Neural cell (in vitro differentiated cells): ENCODE measurements at regions not wholly inside any gene's neighbourhood (a gene's known extent, or its start where the extent isn't known, plus 50 kb on each side); places are given as distances from the start of the nearest gene placed in this dataset.

Source experiments
- H2AFZ ChIP-seq: fragments of 200-600, 300-800 bp; sonication (generic), shearing (Covaris generic); 2 replicates; pipeline ENCODE4 v1.6.0; 2014; ENCODE audit warnings: low read depth, mild to moderate bottlenecking, antibody characterized with exemption, low read length, moderate library complexity
- H3F3A ChIP-seq: fragments of 200-600 bp; shearing (Covaris generic); 2 replicates; pipeline ENCODE4 v1.6.1; 2016; ENCODE audit warnings: mild to moderate bottlenecking, moderate library complexity, mixed read lengths, antibody characterized with exemption, low read length; ENCODE audit not compliant: insufficient read depth, poor library complexity, severe bottlenecking
- H3K27ac ChIP-seq: fragments of 200-600, 300-800 bp; sonication (generic), shearing (Covaris generic); 2 replicates; pipeline ENCODE4 v1.5.1; 2014; ENCODE audit warnings: mild to moderate bottlenecking, low read length, moderate library complexity
- H3K27me3 ChIP-seq: fragments of 300-800, 200-600 bp; sonication (generic), shearing (Covaris generic); 2 replicates; pipeline ENCODE4 v1.6.0; 2014; ENCODE audit warnings: mild to moderate bottlenecking, low read depth, low read length, moderate library complexity; ENCODE audit not compliant: insufficient read depth
- H3K36me3 ChIP-seq: fragments of 300-800, 200-600 bp; sonication (generic), shearing (Covaris generic); 2 replicates; pipeline ENCODE4 v1.5.1; 2014; ENCODE audit warnings: mild to moderate bottlenecking, antibody characterized with exemption, low read length, moderate library complexity; ENCODE audit not compliant: insufficient read depth
- H3K4me2 ChIP-seq: fragments of 300-800, 200-600 bp; sonication (generic), shearing (Covaris generic); 2 replicates; pipeline ENCODE4 v1.6.0; 2014; ENCODE audit warnings: mild to moderate bottlenecking, low read length
- H3K4me3 ChIP-seq: fragments of 300-800, 200-600 bp; sonication (generic), shearing (Covaris generic); 2 replicates; pipeline ENCODE4 v1.5.1; 2014; ENCODE audit warnings: mild to moderate bottlenecking, low read length, moderate library complexity
- H3K79me2 ChIP-seq: fragments of 200-600 bp; shearing (Covaris generic); replicated peaks from 2 replicates; pipeline ENCODE4 v1.6.0; 2014; ENCODE audit warnings: mild to moderate bottlenecking, low read length, moderate library complexity; ENCODE audit not compliant: insufficient read depth
- H3K9ac ChIP-seq: fragments of 300-800, 200-600 bp; sonication (generic), shearing (Covaris generic); 2 replicates; pipeline ENCODE4 v1.6.1; 2016; ENCODE audit warnings: mild to moderate bottlenecking, low read length, mixed read lengths
- H3K9me2 ChIP-seq: fragments of 200-600 bp; shearing (Covaris generic); 2 replicates; pipeline ENCODE4 v1.6.1; 2016; ENCODE audit warnings: mild to moderate bottlenecking, low read length, mixed read lengths; ENCODE audit not compliant: insufficient read depth
- H3K9me3 ChIP-seq: fragments of 200-600, 300-800 bp; sonication (generic), shearing (Covaris generic); 2 replicates; pipeline ENCODE4 v1.6.1; 2016; ENCODE audit warnings: mild to moderate bottlenecking, mixed run types, low read length, moderate library complexity, mixed read lengths
- H4K20me1 ChIP-seq: fragments of 200-600 bp; shearing (Covaris generic); 2 replicates; pipeline ENCODE4 v1.6.1; 2016; ENCODE audit warnings: mild to moderate bottlenecking, mixed run types; ENCODE audit not compliant: insufficient read depth
- EP300 ChIP-seq: fragments of 450-650 bp; conservative IDR thresholded peaks from 2 replicates; pipeline ENCODE4 v1.6.1; 2014; ENCODE audit warnings: antibody characterized with exemption, mild to moderate bottlenecking, moderate library complexity; ENCODE audit not compliant: poor library complexity, severe bottlenecking
- EZH2 ChIP-seq: fragments of 200-600, 300-800 bp; shearing (Covaris generic), sonication (generic); IDR thresholded peaks from 2 replicates; pipeline ENCODE4 v1.6.1; 2014; ENCODE audit warnings: antibody characterized with exemption, low read length, borderline replicate concordance, mild to moderate bottlenecking; ENCODE audit not compliant: insufficient read depth, poor library complexity, severe bottlenecking
- MXI1 ChIP-seq: fragments of 450-650 bp; conservative IDR thresholded peaks from 2 replicates; pipeline ENCODE4 v1.6.1; 2014; ENCODE audit warnings: antibody characterized with exemption, mild to moderate bottlenecking; ENCODE audit not compliant: poor library complexity, severe bottlenecking
- POLR2AphosphoS5 ChIP-seq: IDR thresholded peaks from 2 replicates; pipeline ENCODE4 v1.6.1; 2012
- RAD21 ChIP-seq: fragments of 450-650 bp; conservative IDR thresholded peaks from 2 replicates; pipeline ENCODE4 v1.6.1; 2014; ENCODE audit warnings: antibody characterized with exemption, mild to moderate bottlenecking, moderate library complexity
- SMC3 ChIP-seq: fragments of 450-650 bp; conservative IDR thresholded peaks from 2 replicates; pipeline ENCODE4 v1.6.1; 2014; ENCODE audit warnings: antibody characterized with exemption, mild to moderate bottlenecking, moderate library complexity; ENCODE audit not compliant: poor library complexity
- TAF1 ChIP-seq: IDR thresholded peaks from 2 replicates; pipeline ENCODE4 v1.6.1; 2012; ENCODE audit warnings: low read depth
- TF ChIP-seq, protein P1 (sequence below): IDR thresholded peaks from 2 replicates; pipeline ENCODE4 v1.6.1; 2012; ENCODE audit warnings: borderline replicate concordance
- TF ChIP-seq, protein P2 (sequence below): fragments of 450-650 bp; IDR thresholded peaks from 2 replicates; pipeline ENCODE4 v1.5.1; 2014; ENCODE audit warnings: antibody characterized with exemption, mild to moderate bottlenecking, moderate library complexity; ENCODE audit not compliant: poor library complexity, severe bottlenecking

DNA sequence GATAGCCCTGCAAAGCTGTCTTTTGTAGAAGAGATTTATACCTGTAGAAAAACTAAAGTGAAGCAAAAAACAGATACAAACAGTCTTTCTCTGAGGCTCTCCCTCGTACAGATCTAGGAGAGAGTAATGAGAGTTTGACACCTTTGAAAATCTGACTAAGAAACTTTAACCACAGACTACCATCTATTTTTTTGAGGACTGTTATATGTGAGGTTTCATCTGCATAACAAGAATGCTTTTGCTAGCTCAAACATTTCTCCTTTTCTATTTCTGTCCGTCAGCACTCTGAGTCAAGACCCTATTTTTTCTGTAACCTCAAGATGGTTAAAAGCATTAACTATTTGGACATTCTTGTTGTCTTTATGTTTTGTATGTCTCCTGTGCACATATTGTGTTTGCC lies 193.0 kb downstream of the BTBD3 start:
- Histone ChIP-seq H4K20me1 (no peaks in the 10 kb centered on the region), H3K36me3 (no peaks in the 10 kb centered on the region), H3K27me3 (no peaks in the 10 kb centered on the region), H2AFZ (no peak overlapping the region), H3F3A (no peaks in the 10 kb centered on the region), H3K4me3 (no peak overlapping the region), H3K27ac (no peak overlapping the region), H3K9me3 (no peaks in the 10 kb centered on the region), H3K4me2 (no peak overlapping the region), H3K9me2 (no peaks in the 10 kb centered on the region), H3K79me2 (no peaks in the 10 kb centered on the region), H3K9ac (no peak overlapping the region)
- TF ChIP-seq POLR2AphosphoS5: no peak
- TF ChIP-seq, protein P1, sequence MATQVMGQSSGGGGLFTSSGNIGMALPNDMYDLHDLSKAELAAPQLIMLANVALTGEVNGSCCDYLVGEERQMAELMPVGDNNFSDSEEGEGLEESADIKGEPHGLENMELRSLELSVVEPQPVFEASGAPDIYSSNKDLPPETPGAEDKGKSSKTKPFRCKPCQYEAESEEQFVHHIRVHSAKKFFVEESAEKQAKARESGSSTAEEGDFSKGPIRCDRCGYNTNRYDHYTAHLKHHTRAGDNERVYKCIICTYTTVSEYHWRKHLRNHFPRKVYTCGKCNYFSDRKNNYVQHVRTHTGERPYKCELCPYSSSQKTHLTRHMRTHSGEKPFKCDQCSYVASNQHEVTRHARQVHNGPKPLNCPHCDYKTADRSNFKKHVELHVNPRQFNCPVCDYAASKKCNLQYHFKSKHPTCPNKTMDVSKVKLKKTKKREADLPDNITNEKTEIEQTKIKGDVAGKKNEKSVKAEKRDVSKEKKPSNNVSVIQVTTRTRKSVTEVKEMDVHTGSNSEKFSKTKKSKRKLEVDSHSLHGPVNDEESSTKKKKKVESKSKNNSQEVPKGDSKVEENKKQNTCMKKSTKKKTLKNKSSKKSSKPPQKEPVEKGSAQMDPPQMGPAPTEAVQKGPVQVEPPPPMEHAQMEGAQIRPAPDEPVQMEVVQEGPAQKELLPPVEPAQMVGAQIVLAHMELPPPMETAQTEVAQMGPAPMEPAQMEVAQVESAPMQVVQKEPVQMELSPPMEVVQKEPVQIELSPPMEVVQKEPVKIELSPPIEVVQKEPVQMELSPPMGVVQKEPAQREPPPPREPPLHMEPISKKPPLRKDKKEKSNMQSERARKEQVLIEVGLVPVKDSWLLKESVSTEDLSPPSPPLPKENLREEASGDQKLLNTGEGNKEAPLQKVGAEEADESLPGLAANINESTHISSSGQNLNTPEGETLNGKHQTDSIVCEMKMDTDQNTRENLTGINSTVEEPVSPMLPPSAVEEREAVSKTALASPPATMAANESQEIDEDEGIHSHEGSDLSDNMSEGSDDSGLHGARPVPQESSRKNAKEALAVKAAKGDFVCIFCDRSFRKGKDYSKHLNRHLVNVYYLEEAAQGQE: no peak

DNA sequence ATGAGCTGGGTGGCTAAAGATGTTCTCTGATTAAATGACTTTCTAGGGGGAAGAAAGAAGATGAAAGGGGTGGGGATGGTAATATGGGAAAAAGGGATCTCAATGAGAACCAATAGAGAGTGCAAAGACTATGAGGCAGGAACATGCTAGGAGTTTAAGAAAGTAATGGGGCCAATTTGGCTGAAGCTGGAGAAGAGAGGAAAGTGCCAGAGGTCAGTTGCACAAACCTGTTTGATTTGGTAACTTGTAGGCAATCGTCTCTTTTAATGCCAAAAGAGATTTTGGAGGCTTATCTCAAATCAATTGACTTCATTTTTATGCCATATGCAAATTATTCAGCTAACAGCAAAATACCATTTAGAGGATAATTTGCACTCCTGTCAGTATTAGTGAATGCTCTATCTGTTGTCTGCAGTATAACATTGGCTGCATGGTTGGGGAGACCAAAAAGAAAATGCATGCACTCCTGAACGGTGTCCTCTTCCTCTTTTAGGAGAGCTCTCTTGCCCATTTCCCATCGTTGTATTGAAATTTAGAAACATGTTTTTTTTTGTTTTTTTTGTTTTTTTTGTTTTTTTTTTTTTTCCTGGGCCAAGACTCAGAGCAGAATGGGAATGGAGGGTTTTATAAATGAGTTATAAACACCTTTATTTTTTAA lies 193.9 kb downstream of the BTBD3 start:
- H3F3A ChIP-seq: no peaks in the 10 kb centered on the region
- H3K27me3 ChIP-seq: no peaks in the 10 kb centered on the region
- H3K79me2 ChIP-seq: no peaks in the 10 kb centered on the region
- no peaks in the 10 kb centered on the region for H3K9me2 ChIP-seq
- no peaks in the 10 kb centered on the region for H4K20me1 ChIP-seq
- no peaks in the 10 kb centered on the region for H3K36me3 ChIP-seq
- H2AFZ ChIP-seq: no peak overlapping the region
- no peak overlapping the region for H3K4me3 ChIP-seq
- no peak overlapping the region for H3K4me2 ChIP-seq
- H3K9me3 ChIP-seq: no peaks in the 10 kb centered on the region
- no peak overlapping the region for H3K27ac ChIP-seq
- TF ChIP-seq, protein P1: no peak
- no peak overlapping the region for H3K9ac ChIP-seq

DNA sequence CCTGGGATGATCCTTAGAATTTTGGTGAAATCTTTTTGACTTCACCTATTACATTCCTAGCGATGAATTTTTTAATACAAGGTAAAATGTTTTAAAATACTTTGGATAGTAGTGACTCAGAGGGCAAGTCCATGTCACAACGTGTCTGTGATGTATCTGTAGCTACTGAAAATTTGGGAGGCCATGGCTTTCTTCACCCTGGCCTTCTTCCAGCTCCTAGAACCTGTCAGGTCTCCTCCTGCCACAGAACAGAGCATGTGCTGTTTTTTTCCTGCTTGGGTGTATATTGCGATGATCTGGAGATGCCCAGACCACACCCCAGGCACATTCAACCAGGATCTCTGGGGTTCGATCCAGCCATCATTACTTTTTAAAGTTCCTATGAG lies 194.4 kb downstream of the BTBD3 start:
- Histone ChIP-seq H3K4me3 (no peak overlapping the region), H3K9me3 (no peaks in the 10 kb centered on the region), H3K36me3 (no peaks in the 10 kb centered on the region), H3F3A (no peaks in the 10 kb centered on the region), H3K9me2 (no peaks in the 10 kb centered on the region), H2AFZ (no peak overlapping the region), H4K20me1 (no peaks in the 10 kb centered on the region), H3K27ac (no peak overlapping the region), H3K4me2 (no peak overlapping the region), H3K27me3 (no peaks in the 10 kb centered on the region), H3K79me2 (no peaks in the 10 kb centered on the region), H3K9ac (no peak overlapping the region)
- TF ChIP-seq, protein P2, sequence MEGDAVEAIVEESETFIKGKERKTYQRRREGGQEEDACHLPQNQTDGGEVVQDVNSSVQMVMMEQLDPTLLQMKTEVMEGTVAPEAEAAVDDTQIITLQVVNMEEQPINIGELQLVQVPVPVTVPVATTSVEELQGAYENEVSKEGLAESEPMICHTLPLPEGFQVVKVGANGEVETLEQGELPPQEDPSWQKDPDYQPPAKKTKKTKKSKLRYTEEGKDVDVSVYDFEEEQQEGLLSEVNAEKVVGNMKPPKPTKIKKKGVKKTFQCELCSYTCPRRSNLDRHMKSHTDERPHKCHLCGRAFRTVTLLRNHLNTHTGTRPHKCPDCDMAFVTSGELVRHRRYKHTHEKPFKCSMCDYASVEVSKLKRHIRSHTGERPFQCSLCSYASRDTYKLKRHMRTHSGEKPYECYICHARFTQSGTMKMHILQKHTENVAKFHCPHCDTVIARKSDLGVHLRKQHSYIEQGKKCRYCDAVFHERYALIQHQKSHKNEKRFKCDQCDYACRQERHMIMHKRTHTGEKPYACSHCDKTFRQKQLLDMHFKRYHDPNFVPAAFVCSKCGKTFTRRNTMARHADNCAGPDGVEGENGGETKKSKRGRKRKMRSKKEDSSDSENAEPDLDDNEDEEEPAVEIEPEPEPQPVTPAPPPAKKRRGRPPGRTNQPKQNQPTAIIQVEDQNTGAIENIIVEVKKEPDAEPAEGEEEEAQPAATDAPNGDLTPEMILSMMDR: no peak
- no peak for TF ChIP-seq TAF1
- TF ChIP-seq POLR2AphosphoS5: no peak
- no peak for TF ChIP-seq EP300
- no peak for TF ChIP-seq EZH2
- no peak for TF ChIP-seq MXI1
- no peak for TF ChIP-seq SMC3
- TF ChIP-seq RAD21: no peak
- TF ChIP-seq, protein P1: no peak
